GM23248 (cell line): ENCODE measurements at regions not wholly inside any gene's neighbourhood (a gene's known extent, or its start where the extent isn't known, plus 50 kb on each side); places are given as distances from the start of the nearest gene placed in this dataset.

Experiments used
- DNase-seq: peaks from one replicate; pipeline ENCODE4 v3.0.0-alpha.2; 2015
- H2AFZ ChIP-seq: fragments of 200-600 bp; sonication (generic); 2 replicates; pipeline ENCODE4 v1.6.1; 2016; ENCODE audit warnings: antibody characterized with exemption
- H3F3A ChIP-seq: fragments of 200-600 bp; sonication (generic); 2 replicates; pipeline ENCODE4 v1.6.1; 2016; ENCODE audit warnings: mild to moderate bottlenecking, antibody characterized with exemption, mixed run types; ENCODE audit not compliant: insufficient read depth
- H3K27ac ChIP-seq: fragments of 200-600 bp; sonication (generic); 2 replicates; pipeline ENCODE4 v1.5.1; 2016; ENCODE audit warnings: mild to moderate bottlenecking
- H3K27me3 ChIP-seq: fragments of 200-600 bp; sonication (generic); replicated peaks from 2 replicates; pipeline ENCODE4 v1.6.1; 2016; ENCODE audit warnings: mild to moderate bottlenecking; ENCODE audit not compliant: insufficient read depth
- H3K36me3 ChIP-seq: fragments of 200-600 bp; sonication (generic); 2 replicates; pipeline ENCODE4 v1.6.1; 2016; ENCODE audit warnings: low read depth, mild to moderate bottlenecking
- H3K4me1 ChIP-seq: fragments of 200-600 bp; sonication (generic); 2 replicates; pipeline ENCODE4 v1.6.1; 2016; ENCODE audit warnings: mild to moderate bottlenecking; ENCODE audit not compliant: insufficient read depth
- H3K4me2 ChIP-seq: fragments of 200-600 bp; sonication (generic); one replicate; pipeline ENCODE4 v1.6.1; 2016; ENCODE audit warnings: mild to moderate bottlenecking; ENCODE audit not compliant: unreplicated experiment
- H3K4me3 ChIP-seq: fragments of 200-600 bp; sonication (generic); 2 replicates; pipeline ENCODE4 v1.5.1; 2016; ENCODE audit warnings: mild to moderate bottlenecking
- H3K79me2 ChIP-seq: fragments of 200-600 bp; sonication (generic); 2 replicates; pipeline ENCODE4 v1.6.1; 2016; ENCODE audit warnings: mild to moderate bottlenecking; ENCODE audit not compliant: insufficient read depth
- H3K9ac ChIP-seq: fragments of 200-600 bp; sonication (generic); 2 replicates; pipeline ENCODE4 v1.6.1; 2016; ENCODE audit warnings: mild to moderate bottlenecking
- H3K9me2 ChIP-seq: fragments of 200-600 bp; sonication (generic); 2 replicates; pipeline ENCODE4 v1.6.1; 2016; ENCODE audit warnings: mixed run types, mild to moderate bottlenecking, moderate library complexity; ENCODE audit not compliant: insufficient read depth
- H3K9me3 ChIP-seq: fragments of 200-600 bp; sonication (generic); one replicate; pipeline ENCODE4 v1.6.1; 2017; ENCODE audit warnings: low read depth
- H4K20me1 ChIP-seq: fragments of 200-600 bp; sonication (generic); 2 replicates; pipeline ENCODE4 v1.6.0; 2016; ENCODE audit not compliant: insufficient read depth
- EZH2 ChIP-seq: fragments of 200-600 bp; sonication (generic); IDR thresholded peaks from 2 replicates; pipeline ENCODE4 v1.6.1; 2018; ENCODE audit warnings: antibody characterized with exemption, mild to moderate bottlenecking; ENCODE audit not compliant: insufficient read depth, poor library complexity, severe bottlenecking
- EZH2phosphoT487 ChIP-seq: fragments of 200-600 bp; sonication (generic); IDR thresholded peaks from 2 replicates; pipeline ENCODE4 v1.6.1; 2018; ENCODE audit warnings: antibody characterized with exemption, moderate library complexity, mild to moderate bottlenecking, low read depth; ENCODE audit not compliant: insufficient read depth
- WGBS, 2 experiments: methylation state at CpG; one replicate each; pipeline ENCODE4 v1.1.6; 2015 to 2017; ENCODE audit warnings: low lambda C conversion rate in 2 of 2, low coverage in 1 of 2; ENCODE audit errors: missing lambda C conversion rate in 2 of 2; 5-methylcytosine and 5-hydroxymethylcytosine counted together
- in situ Hi-C: fragments of 300-500 bp; cut with MboI; formaldehyde crosslinking; loops from 2 replicates; pipeline ENCODE4 v1.15.0; 2020

GRCh38 chr2:107349329-107349728 lies 463.4 kb upstream of the ST6GAL2 start:
- Histone ChIP-seq H3K4me2 (no peak overlapping the region), H3K79me2 (no peaks in the 10 kb centered on the region), H3K4me1 (no peaks in the 10 kb centered on the region), H2AFZ (no peak overlapping the region), H3K27ac (no peak overlapping the region), H3K4me3 (no peak overlapping the region), H4K20me1 (no peaks in the 10 kb centered on the region), H3K36me3 (no peaks in the 10 kb centered on the region), H3K27me3 (no peaks in the 10 kb centered on the region; the same call in 1 of the 2 replicates), H3F3A (no peaks in the 10 kb centered on the region), H3K9me2 (no peaks in the 10 kb centered on the region), H3K9me3 (no peaks in the 10 kb centered on the region), H3K9ac (no peak overlapping the region)
- DNase-seq = no peak
- WGBS, 2 experiments = 70 to 76% methylated on average over 4 of the region's 4 CpGs
- in situ Hi-C loops = no loop called here
- TF ChIP-seq EZH2 = no peak
- TF ChIP-seq EZH2phosphoT487 = no peak

GRCh38 chr2:107354175-107354574 lies 468.2 kb upstream of the ST6GAL2 start:
- no peak overlapping the region for H2AFZ ChIP-seq
- H3K27ac ChIP-seq = no peak overlapping the region
- no peaks in the 10 kb centered on the region for H3K36me3 ChIP-seq
- 29 to 40% methylated on average over 3 of the region's 3 CpGs for WGBS, 2 experiments
- no peak overlapping the region for H3K4me3 ChIP-seq
- no peak overlapping the region for H3K4me2 ChIP-seq
- H3F3A ChIP-seq = no peaks in the 10 kb centered on the region
- H3K79me2 ChIP-seq = no peaks in the 10 kb centered on the region
- H3K9me3 ChIP-seq = no peaks in the 10 kb centered on the region
- in situ Hi-C loops = no loop called here
- DNase-seq = no peak
- no peaks in the 10 kb centered on the region for H3K9me2 ChIP-seq
- H3K9ac ChIP-seq = no peak overlapping the region
- H3K4me1 ChIP-seq = no peaks in the 10 kb centered on the region
- TF ChIP-seq EZH2 (no peak), EZH2phosphoT487 (no peak)
- H3K27me3 ChIP-seq = no peaks in the 10 kb centered on the region
- H4K20me1 ChIP-seq = no peaks in the 10 kb centered on the region

GRCh38 chr2:107358362-107358761 lies 468.3 kb upstream of the RGPD4 start:
- Histone ChIP-seq H3K36me3 (no peaks in the 10 kb centered on the region), H3K9me3 (no peaks in the 10 kb centered on the region), H3K4me1 (no peaks in the 10 kb centered on the region), H4K20me1 (no peaks in the 10 kb centered on the region), H2AFZ (no peak overlapping the region), H3K9me2 (no peaks in the 10 kb centered on the region), H3F3A (no peaks in the 10 kb centered on the region), H3K9ac (no peak overlapping the region), H3K4me3 (no peak overlapping the region), H3K27me3 (no peaks in the 10 kb centered on the region; the same call in 1 of the 2 replicates), H3K79me2 (no peaks in the 10 kb centered on the region), H3K27ac (no peak overlapping the region), H3K4me2 (no peak overlapping the region)
- DNase-seq = no peak
- TF ChIP-seq EZH2 (no peak), EZH2phosphoT487 (no peak)
- 65 to 74% methylated on average over 6 of the region's 6 CpGs for WGBS, 2 experiments
- in situ Hi-C loops = no loop called here

- Histone ChIP-seq H2AFZ (no peak overlapping the region), H3K4me3 (no peak overlapping the region), H3F3A (no peaks in the 10 kb centered on the region), H3K4me1 (no peaks in the 10 kb centered on the region), H3K79me2 (no peaks in the 10 kb centered on the region), H3K36me3 (no peaks in the 10 kb centered on the region), H3K4me2 (no peak overlapping the region), H3K9me3 (no peaks in the 10 kb centered on the region), H4K20me1 (no peaks in the 10 kb centered on the region), H3K27ac (no peak overlapping the region), H3K9me2 (no peaks in the 10 kb centered on the region), H3K9ac (no peak overlapping the region), H3K27me3 (no peaks in the 10 kb centered on the region; the same call in 1 of the 2 replicates)
- in situ Hi-C loops = no loop called here
- TF ChIP-seq EZH2phosphoT487 (no peak), EZH2 (no peak)
- WGBS, 2 experiments = 55 to 62% methylated on average over 4 of the region's 4 CpGs
- DNase-seq = no peak
Measured at GRCh38 chr2:107359021-107359420, 467.7 kb upstream of the RGPD4 start.
